Smooth muscle cell (in vitro differentiated cells): ENCODE measurements at regions not wholly inside any gene's neighbourhood (a gene's known extent, or its start where the extent isn't known, plus 50 kb on each side); places are given as distances from the start of the nearest gene placed in this dataset.

Experiments used
- DNase-seq: peaks from one replicate; lab custom pipeline; 2025; ENCODE audit not compliant: unreplicated experiment; lab: John Stamatoyannopoulos, UW
- H2AFZ ChIP-seq: fragments of 200-600 bp; sonication (generic); 2 replicates; pipeline ENCODE4 v1.6.0; 2016; ENCODE audit warnings: antibody characterized with exemption, low read depth, mild to moderate bottlenecking
- H3F3A ChIP-seq: fragments of 200-600 bp; sonication (generic); 2 replicates; pipeline ENCODE4 v1.6.0; 2017; ENCODE audit warnings: antibody characterized with exemption, low read depth
- H3K27ac ChIP-seq: fragments of 200-600 bp; sonication (generic); 2 replicates; pipeline ENCODE4 v1.5.1; 2016; ENCODE audit warnings: low read depth, mild to moderate bottlenecking
- H3K27me3 ChIP-seq: fragments of 200-600 bp; sonication (generic); 2 replicates; pipeline ENCODE4 v1.6.1; 2016; ENCODE audit warnings: low read depth, mild to moderate bottlenecking
- H3K36me3 ChIP-seq: fragments of 200-600 bp; sonication (generic); 2 replicates; pipeline ENCODE4 v1.5.1; 2016; ENCODE audit warnings: low read depth
- H3K4me1 ChIP-seq: fragments of 200-600 bp; sonication (generic); 2 replicates; pipeline ENCODE4 v1.5.1; 2016; ENCODE audit warnings: low read depth
- H3K4me2 ChIP-seq: fragments of 200-600 bp; sonication (generic); 2 replicates; pipeline ENCODE4 v1.6.0; 2016; ENCODE audit warnings: mild to moderate bottlenecking
- H3K4me3 ChIP-seq: fragments of 200-600 bp; sonication (generic); 2 replicates; pipeline ENCODE4 v1.5.1; 2016; ENCODE audit warnings: mild to moderate bottlenecking
- H3K79me2 ChIP-seq: fragments of 200-600 bp; sonication (generic); 2 replicates; pipeline ENCODE4 v1.6.0; 2016; ENCODE audit warnings: low read depth, mild to moderate bottlenecking
- H3K9ac ChIP-seq: fragments of 200-600 bp; sonication (generic); 2 replicates; pipeline ENCODE4 v1.6.0; 2016; ENCODE audit warnings: low read depth
- H3K9me3 ChIP-seq: fragments of 200-600 bp; sonication (generic); replicated peaks from 2 replicates; pipeline ENCODE4 v1.5.1; 2016; ENCODE audit warnings: low read depth
- H4K20me1 ChIP-seq: fragments of 200-600 bp; sonication (generic); 2 replicates; pipeline ENCODE4 v1.6.0; 2016; ENCODE audit warnings: low read depth
- CTCF ChIP-seq: fragments of 200-600 bp; sonication (generic); IDR thresholded peaks from 2 replicates; pipeline ENCODE4 v1.5.1; 2017; ENCODE audit warnings: borderline replicate concordance, mild to moderate bottlenecking, antibody characterized with exemption; ENCODE audit not compliant: insufficient read depth, poor library complexity, severe bottlenecking
- WGBS: methylation state at CpG from one replicate; pipeline ENCODE4 v1.1.7; 2016; ENCODE audit warnings: low lambda C conversion rate; 5-methylcytosine and 5-hydroxymethylcytosine counted together

DNA sequence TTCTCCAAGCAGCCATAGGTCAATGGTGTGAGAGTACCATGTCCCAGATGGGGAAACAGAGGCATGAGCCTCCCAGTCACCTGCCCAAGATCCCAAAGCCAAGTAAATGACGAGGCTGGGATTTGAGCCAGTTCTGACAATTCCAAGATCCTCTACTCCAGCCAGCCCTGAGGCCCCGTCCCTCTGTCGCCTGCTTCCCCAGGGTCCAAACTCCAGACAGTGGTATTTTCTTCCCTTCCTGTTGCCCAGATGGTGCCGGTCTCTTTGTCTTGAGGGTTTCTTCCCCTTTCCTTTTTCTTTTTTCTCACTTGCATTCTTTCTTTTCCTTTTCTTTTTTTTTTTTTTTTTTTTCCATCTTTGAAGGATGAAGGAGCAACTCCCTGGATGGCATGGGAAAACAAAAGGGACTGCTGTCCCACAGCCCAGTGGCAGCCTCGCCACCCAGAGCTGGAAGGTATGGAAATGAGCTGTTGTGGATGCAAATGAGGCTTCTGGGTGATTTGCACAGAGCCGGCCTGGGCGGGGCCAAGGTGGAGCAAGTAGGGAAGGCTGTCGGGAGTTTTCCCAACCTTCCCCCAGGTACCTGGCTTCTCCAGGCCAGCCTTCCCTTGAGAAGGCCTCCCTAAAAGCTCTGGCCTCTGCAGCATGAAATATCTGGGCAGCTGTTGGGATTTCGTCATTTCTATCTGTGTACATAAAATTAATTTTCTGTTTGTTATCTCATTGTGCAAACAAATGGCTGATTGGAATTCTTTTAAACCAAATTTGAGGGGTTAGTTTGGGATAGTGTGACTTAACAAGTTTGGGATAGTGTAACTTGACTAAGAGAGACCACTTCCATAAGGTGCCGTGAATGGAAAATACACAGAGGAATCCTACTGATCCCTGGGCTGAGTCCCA is 146.8 kb downstream of the MN1 start:
- Histone ChIP-seq H3K4me2 (no peak overlapping the region), H3K9ac (no peak overlapping the region), H2AFZ (no peak overlapping the region), H3K9me3 (no peaks in the 10 kb centered on the region), H3K4me1 (no peaks in the 10 kb centered on the region), H3K27ac (no peak overlapping the region), H3K36me3 (no peaks in the 10 kb centered on the region), H3F3A (no peaks in the 10 kb centered on the region), H3K79me2 (no peaks in the 10 kb centered on the region), H3K27me3 (peaks cover 14% of the 10 kb centered on the region), H4K20me1 (no peaks in the 10 kb centered on the region), H3K4me3 (no peak overlapping the region)
- DNase-seq: no peak
- TF ChIP-seq CTCF: no peak
- 49% methylated on average over 10 of the region's 10 CpGs for WGBS

- Histone ChIP-seq H3F3A (no peaks in the 10 kb centered on the region), H3K27me3 (peaks cover 11% of the 10 kb centered on the region), H3K9ac (no peak overlapping the region), H3K36me3 (no peaks in the 10 kb centered on the region), H2AFZ (no peak overlapping the region), H3K4me2 (no peak overlapping the region), H4K20me1 (no peaks in the 10 kb centered on the region), H3K4me3 (no peak overlapping the region), H3K79me2 (no peaks in the 10 kb centered on the region), H3K4me1 (no peaks in the 10 kb centered on the region), H3K27ac (no peak overlapping the region), H3K9me3 (no peaks in the 10 kb centered on the region)
- 81% methylated on average over 2 of the region's 2 CpGs for WGBS
- DNase-seq: no peak
- no peak for TF ChIP-seq CTCF
Observed at GRCh38 chr22:27655582-27656185, 145.9 kb downstream of the MN1 start.

GRCh38 chr22:27656970-27657369 is 144.6 kb downstream of the MN1 start:
- H2AFZ ChIP-seq: no peak overlapping the region
- H3K4me1 ChIP-seq: no peaks in the 10 kb centered on the region
- no peak overlapping the region for H3K27ac ChIP-seq
- no peak overlapping the region for H3K4me2 ChIP-seq
- H3K36me3 ChIP-seq: no peaks in the 10 kb centered on the region
- H4K20me1 ChIP-seq: no peaks in the 10 kb centered on the region
- no peaks in the 10 kb centered on the region for H3K79me2 ChIP-seq
- H3F3A ChIP-seq: no peaks in the 10 kb centered on the region
- peaks cover 11% of the 10 kb centered on the region for H3K27me3 ChIP-seq
- no peak overlapping the region for H3K4me3 ChIP-seq
- H3K9me3 ChIP-seq: no peaks in the 10 kb centered on the region
- no peak overlapping the region for H3K9ac ChIP-seq
- no peak for TF ChIP-seq CTCF
- no peak for DNase-seq
